AG04450 (cell line): ENCODE measurements at regions not wholly inside any gene's neighbourhood (a gene's known extent, or its start where the extent isn't known, plus 50 kb on each side); places are given as distances from the start of the nearest gene placed in this dataset.

Source experiments
- CTCF ChIA-PET: fragments of 300-600, 350-600 bp; formaldehyde crosslinking; extraction: SDS; loops from one replicate; lab custom pipeline; 2022; ENCODE audit warnings: antibody characterized with exemption, inconsistent platforms; lab: Charles Lee
- POLR2A ChIA-PET: fragments of 350-600 bp; formaldehyde crosslinking; extraction: SDS; loops from one replicate; lab custom pipeline; 2021; ENCODE audit warnings: antibody characterized with exemption, inconsistent platforms; lab: Yijun Ruan, JAX
- DNase-seq: peaks from one replicate; pipeline ENCODE4 v3.0.0-alpha.2; 2011; ENCODE audit warnings: low read depth, low spot score
- H3K27ac ChIP-seq: one replicate; pipeline ENCODE4 v1.5.1; 2012; ENCODE audit warnings: low read depth, low read length, control low read depth
- H3K27me3 ChIP-seq: one replicate; pipeline ENCODE4 v1.6.0; 2012; ENCODE audit warnings: low read length; ENCODE audit not compliant: control insufficient read depth, insufficient read depth
- H3K4me3 ChIP-seq: 2 replicates; pipeline ENCODE4 v1.5.1; 2011; ENCODE audit warnings: mild to moderate bottlenecking, low read depth, low read length, control low read depth
- H3K9me3 ChIP-seq: 2 replicates; pipeline ENCODE4 v1.5.1; 2012; ENCODE audit warnings: low read length; ENCODE audit not compliant: control insufficient read depth, insufficient read depth
- TF ChIP-seq, protein P1 (sequence below): IDR thresholded peaks from 2 replicates; pipeline ENCODE4 v1.5.1; 2011; ENCODE audit warnings: low read depth, low read length, control low read depth, inconsistent platforms

DNA sequence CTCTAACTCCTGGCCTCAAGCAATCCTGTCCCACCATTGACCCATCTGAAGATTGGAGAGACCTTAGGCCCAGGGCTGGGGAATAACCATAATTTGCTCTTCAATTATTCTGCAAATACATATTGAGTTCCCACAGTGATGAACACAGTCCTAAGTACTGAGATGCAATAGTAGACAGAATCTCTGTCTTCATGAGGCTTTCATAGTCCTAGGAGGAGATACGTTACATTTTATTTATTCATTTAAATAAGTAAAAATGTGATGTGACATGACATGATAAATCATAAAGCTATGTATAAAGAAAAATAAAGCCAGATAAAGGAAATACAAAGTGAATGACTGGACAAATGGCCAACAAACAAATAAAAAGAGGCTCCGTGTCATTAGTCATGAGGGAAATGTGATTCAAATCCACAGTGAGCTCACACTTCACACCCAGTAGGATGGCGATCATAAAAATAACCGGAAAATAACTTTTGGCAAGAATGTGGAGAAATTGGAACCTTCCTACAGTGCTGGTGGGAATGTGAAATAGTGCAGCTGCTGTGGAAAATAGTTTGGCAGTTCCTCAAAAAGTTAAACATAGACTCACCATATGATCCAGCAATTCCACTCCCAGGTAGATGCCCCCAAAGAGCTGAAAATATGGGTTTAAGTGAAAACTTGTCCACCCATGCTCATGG, 52.1 kb upstream of the JCAD start:
- peaks cover 4% of the 10 kb centered on the region; the same call in 1 of the 2 replicates for H3K9me3 ChIP-seq
- CTCF ChIA-PET: interaction anchor here (0.6 kb wide), 1 partner anchor 302 kb away, joined by 7 read pairs; no protein-coding TSS in a partner anchor
- H3K27ac ChIP-seq: no peak overlapping the region
- peak; percentile 58 for DNase-seq
- POLR2A ChIA-PET: interaction anchor here (0.5 to 1.2 kb wide), 5 partner anchors 13 to 331 kb away, joined by 3 to 4 read pairs (median 3); no protein-coding TSS in a partner anchor
- TF ChIP-seq, protein P1, sequence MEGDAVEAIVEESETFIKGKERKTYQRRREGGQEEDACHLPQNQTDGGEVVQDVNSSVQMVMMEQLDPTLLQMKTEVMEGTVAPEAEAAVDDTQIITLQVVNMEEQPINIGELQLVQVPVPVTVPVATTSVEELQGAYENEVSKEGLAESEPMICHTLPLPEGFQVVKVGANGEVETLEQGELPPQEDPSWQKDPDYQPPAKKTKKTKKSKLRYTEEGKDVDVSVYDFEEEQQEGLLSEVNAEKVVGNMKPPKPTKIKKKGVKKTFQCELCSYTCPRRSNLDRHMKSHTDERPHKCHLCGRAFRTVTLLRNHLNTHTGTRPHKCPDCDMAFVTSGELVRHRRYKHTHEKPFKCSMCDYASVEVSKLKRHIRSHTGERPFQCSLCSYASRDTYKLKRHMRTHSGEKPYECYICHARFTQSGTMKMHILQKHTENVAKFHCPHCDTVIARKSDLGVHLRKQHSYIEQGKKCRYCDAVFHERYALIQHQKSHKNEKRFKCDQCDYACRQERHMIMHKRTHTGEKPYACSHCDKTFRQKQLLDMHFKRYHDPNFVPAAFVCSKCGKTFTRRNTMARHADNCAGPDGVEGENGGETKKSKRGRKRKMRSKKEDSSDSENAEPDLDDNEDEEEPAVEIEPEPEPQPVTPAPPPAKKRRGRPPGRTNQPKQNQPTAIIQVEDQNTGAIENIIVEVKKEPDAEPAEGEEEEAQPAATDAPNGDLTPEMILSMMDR: no peak
- H3K27me3 ChIP-seq: no peaks in the 10 kb centered on the region
- H3K4me3 ChIP-seq: no peak overlapping the region
